Tibial nerve (tissue), 4 donors: ENCODE measurements at regions not wholly inside any gene's neighbourhood (a gene's known extent, or its start where the extent isn't known, plus 50 kb on each side); places are given as distances from the start of the nearest gene placed in this dataset.

Source experiments
- CTCF ChIP-seq, 5 experiments: fragments of 200-600 bp in 3 of 5; fragments of 450-650 bp in 2 of 5; sonication (generic) in 3 of 5; IDR thresholded peaks; one replicate each; pipeline ENCODE4 v1.5.1; 2016 to 2019; ENCODE audit warnings: antibody characterized with exemption in 5 of 5, mild to moderate bottlenecking in 3 of 5, moderate library complexity in 2 of 5
- EP300 ChIP-seq, 2 donors: sonication (generic); formaldehyde crosslinking; IDR thresholded peaks; one replicate each; pipeline ENCODE4 v1.6.1; 2017; ENCODE audit warnings: antibody characterized with exemption in 2 of 2, mild to moderate bottlenecking in 1 of 2
- POLR2A ChIP-seq, 2 donors: fragments of 450-650 bp; IDR thresholded peaks; one replicate each; pipeline ENCODE4 v1.6.1; 2017; ENCODE audit warnings: antibody characterized with exemption in 2 of 2, mild to moderate bottlenecking in 2 of 2, moderate library complexity in 2 of 2

GRCh38 chr16:65763640-65764305, 602.7 kb upstream of the CDH5 start:
- no peak for TF ChIP-seq POLR2A (IDR thresholded peaks at IDR 0.05)
- no peak for TF ChIP-seq CTCF (IDR thresholded peaks at IDR 0.05)
- no peak for TF ChIP-seq EP300 (IDR thresholded peaks at IDR 0.05)
